DOHH2 (cell line): ENCODE measurements at regions not wholly inside any gene's neighbourhood (a gene's known extent, or its start where the extent isn't known, plus 50 kb on each side); places are given as distances from the start of the nearest gene placed in this dataset.

Experiments
- H3F3A ChIP-seq: fragments of 200-600 bp; sonication (generic), shearing (Covaris generic); 2 replicates; pipeline ENCODE4 v1.6.0; 2016; ENCODE audit warnings: antibody characterized with exemption, mild to moderate bottlenecking; ENCODE audit not compliant: control insufficient read depth, insufficient read depth
- H3K27ac ChIP-seq: fragments of 200-600 bp; sonication (generic); 2 replicates; pipeline ENCODE4 v1.5.1; 2014; ENCODE audit warnings: low read depth, mild to moderate bottlenecking, low read length, moderate library complexity
- H3K27me3 ChIP-seq: fragments of 200-600 bp; sonication (generic); 2 replicates; pipeline ENCODE4 v1.6.1; 2014; ENCODE audit warnings: mild to moderate bottlenecking, low read length, mixed read lengths; ENCODE audit not compliant: control insufficient read depth
- H3K36me3 ChIP-seq: fragments of 200-600 bp; sonication (generic); 2 replicates; pipeline ENCODE4 v1.6.1; 2014; ENCODE audit warnings: mild to moderate bottlenecking, low read length, moderate library complexity, mixed read lengths; ENCODE audit not compliant: control insufficient read depth
- H3K4me1 ChIP-seq: fragments of 200-600 bp; sonication (generic); 2 replicates; pipeline ENCODE4 v1.6.1; 2014; ENCODE audit warnings: mild to moderate bottlenecking, low read length, mixed read lengths; ENCODE audit not compliant: control insufficient read depth
- H3K4me2 ChIP-seq: fragments of 200-600 bp; sonication (generic); 2 replicates; pipeline ENCODE4 v1.6.0; 2014; ENCODE audit warnings: mild to moderate bottlenecking, low read length, moderate library complexity
- H3K4me3 ChIP-seq: fragments of 200-600 bp; sonication (generic); 2 replicates; pipeline ENCODE4 v1.5.1; 2014; ENCODE audit warnings: mild to moderate bottlenecking, low read length, mixed read lengths
- H3K79me2 ChIP-seq: fragments of 200-600 bp; sonication (generic); 2 replicates; pipeline ENCODE4 v1.6.1; 2014; ENCODE audit warnings: mild to moderate bottlenecking, low read length, mixed read lengths; ENCODE audit not compliant: control insufficient read depth
- H3K9me2 ChIP-seq: fragments of 200-600 bp; sonication (generic); replicated peaks from 2 replicates; pipeline ENCODE4 v1.6.1; 2014; ENCODE audit warnings: mild to moderate bottlenecking, low read length, mixed read lengths; ENCODE audit not compliant: control insufficient read depth
- H3K9me3 ChIP-seq: fragments of 200-600 bp; sonication (generic); 2 replicates; pipeline ENCODE4 v1.6.1; 2014; ENCODE audit warnings: antibody characterized with exemption, low read length, mixed read lengths; ENCODE audit not compliant: control insufficient read depth, insufficient read depth
- H4K20me1 ChIP-seq: fragments of 200-600 bp; sonication (generic); 2 replicates; pipeline ENCODE4 v1.6.0; 2014; ENCODE audit warnings: low read depth, mild to moderate bottlenecking, antibody characterized with exemption, low read length, moderate library complexity; ENCODE audit not compliant: control insufficient read depth, insufficient read depth
- EZH2phosphoT487 ChIP-seq: fragments of 200-600 bp; sonication (generic); IDR thresholded peaks from 2 replicates; pipeline ENCODE4 v1.6.1; 2017; ENCODE audit warnings: borderline replicate concordance, mild to moderate bottlenecking, antibody characterized with exemption, low read length, moderate library complexity, mixed read lengths
- TF ChIP-seq, protein P1 (sequence below): fragments of 200-600 bp; sonication (generic); IDR thresholded peaks from one replicate; pipeline ENCODE4 v1.5.1; 2014; ENCODE audit warnings: antibody characterized with exemption, mild to moderate bottlenecking, low read depth, low read length; ENCODE audit not compliant: poor library complexity, severe bottlenecking

GRCh38 chr13:34719060-34719875 is 222.8 kb upstream of the NBEA start:
- Histone ChIP-seq H3K27me3 (no peaks in the 10 kb centered on the region), H3K4me3 (no peak overlapping the region), H3K4me2 (no peak overlapping the region), H3K9me2 (no peaks in the 10 kb centered on the region), H3K4me1 (no peaks in the 10 kb centered on the region), H3F3A (no peaks in the 10 kb centered on the region), H3K27ac (no peak overlapping the region), H3K9me3 (no peaks in the 10 kb centered on the region), H4K20me1 (no peaks in the 10 kb centered on the region), H3K79me2 (no peaks in the 10 kb centered on the region), H3K36me3 (no peaks in the 10 kb centered on the region)
- TF ChIP-seq, protein P1, sequence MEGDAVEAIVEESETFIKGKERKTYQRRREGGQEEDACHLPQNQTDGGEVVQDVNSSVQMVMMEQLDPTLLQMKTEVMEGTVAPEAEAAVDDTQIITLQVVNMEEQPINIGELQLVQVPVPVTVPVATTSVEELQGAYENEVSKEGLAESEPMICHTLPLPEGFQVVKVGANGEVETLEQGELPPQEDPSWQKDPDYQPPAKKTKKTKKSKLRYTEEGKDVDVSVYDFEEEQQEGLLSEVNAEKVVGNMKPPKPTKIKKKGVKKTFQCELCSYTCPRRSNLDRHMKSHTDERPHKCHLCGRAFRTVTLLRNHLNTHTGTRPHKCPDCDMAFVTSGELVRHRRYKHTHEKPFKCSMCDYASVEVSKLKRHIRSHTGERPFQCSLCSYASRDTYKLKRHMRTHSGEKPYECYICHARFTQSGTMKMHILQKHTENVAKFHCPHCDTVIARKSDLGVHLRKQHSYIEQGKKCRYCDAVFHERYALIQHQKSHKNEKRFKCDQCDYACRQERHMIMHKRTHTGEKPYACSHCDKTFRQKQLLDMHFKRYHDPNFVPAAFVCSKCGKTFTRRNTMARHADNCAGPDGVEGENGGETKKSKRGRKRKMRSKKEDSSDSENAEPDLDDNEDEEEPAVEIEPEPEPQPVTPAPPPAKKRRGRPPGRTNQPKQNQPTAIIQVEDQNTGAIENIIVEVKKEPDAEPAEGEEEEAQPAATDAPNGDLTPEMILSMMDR = no peak
- no peak for TF ChIP-seq EZH2phosphoT487

- no peaks in the 10 kb centered on the region for H3K9me3 ChIP-seq
Measured at GRCh38 chr13:34720618-34721017, 221.5 kb upstream of the NBEA start.

DNA sequence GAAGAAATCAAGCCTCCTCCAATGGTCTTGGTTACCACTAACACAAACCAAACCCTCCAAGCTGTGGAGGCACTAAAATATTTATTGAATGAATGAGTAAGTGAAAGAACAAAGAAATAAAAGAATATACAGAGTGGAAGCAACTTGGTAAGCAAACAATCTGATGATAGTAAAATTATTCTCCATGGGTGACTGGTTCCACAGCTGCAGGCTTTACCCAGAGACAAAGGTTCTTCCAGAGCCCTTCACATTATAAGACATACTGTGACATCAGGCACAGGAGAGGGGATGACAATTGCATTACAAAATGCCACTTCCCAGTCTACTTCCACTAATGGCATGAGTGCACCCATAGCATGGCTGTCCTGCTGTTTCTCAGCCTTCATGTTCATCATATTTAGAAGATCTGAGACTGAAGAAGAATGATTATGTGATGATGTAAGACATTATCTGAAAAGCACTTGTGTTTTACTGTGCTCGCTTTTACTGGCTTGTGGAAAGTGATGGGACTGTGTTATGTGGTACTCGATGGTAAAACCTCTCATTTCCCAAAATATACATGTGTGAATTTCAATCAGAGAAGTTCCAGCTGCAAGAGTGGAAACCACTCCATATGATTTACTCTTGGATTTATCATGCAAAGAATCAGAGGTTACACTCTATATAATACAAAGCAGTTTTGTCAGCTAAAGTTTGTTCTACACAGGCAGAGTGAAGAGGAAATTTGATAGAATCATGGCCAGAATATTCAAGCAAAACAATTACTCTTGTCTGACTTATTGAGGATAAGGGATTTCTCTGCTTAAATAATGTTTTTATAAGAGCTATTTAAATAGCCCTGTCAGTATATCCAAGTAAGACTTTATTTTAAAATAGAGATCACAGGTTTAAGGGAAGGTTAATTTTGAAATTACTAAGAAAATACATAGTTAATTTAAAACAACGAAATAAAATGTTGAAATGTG is 220.2 kb upstream of the NBEA start:
- TF ChIP-seq EZH2phosphoT487 = no peak
- TF ChIP-seq, protein P1 = no peak
- H3K9me3 ChIP-seq = no peaks in the 10 kb centered on the region
- no peaks in the 10 kb centered on the region for H3K4me1 ChIP-seq
- no peaks in the 10 kb centered on the region for H3K79me2 ChIP-seq
- H4K20me1 ChIP-seq = no peaks in the 10 kb centered on the region
- H3F3A ChIP-seq = no peaks in the 10 kb centered on the region
- H3K9me2 ChIP-seq = no peaks in the 10 kb centered on the region
- no peaks in the 10 kb centered on the region for H3K27me3 ChIP-seq
- no peak overlapping the region for H3K27ac ChIP-seq
- H3K36me3 ChIP-seq = no peaks in the 10 kb centered on the region
- no peak overlapping the region for H3K4me2 ChIP-seq
- H3K4me3 ChIP-seq = no peak overlapping the region

More at GRCh38 chr13:34720618-34721017, 221.5 kb upstream of the NBEA start:
- H3K27me3 ChIP-seq = no peaks in the 10 kb centered on the region
- H3K79me2 ChIP-seq = no peaks in the 10 kb centered on the region
- TF ChIP-seq, protein P1 = no peak
- no peak for TF ChIP-seq EZH2phosphoT487
- H3K27ac ChIP-seq = no peak overlapping the region
- no peaks in the 10 kb centered on the region for H3F3A ChIP-seq
- no peaks in the 10 kb centered on the region for H3K4me1 ChIP-seq
- no peak overlapping the region for H3K4me2 ChIP-seq
- no peak overlapping the region for H3K4me3 ChIP-seq
- H3K36me3 ChIP-seq = no peaks in the 10 kb centered on the region
- H4K20me1 ChIP-seq = no peaks in the 10 kb centered on the region
- H3K9me2 ChIP-seq = no peaks in the 10 kb centered on the region
